OCI-LY7 (cell line): ENCODE measurements at regions not wholly inside any gene's neighbourhood (a gene's known extent, or its start where the extent isn't known, plus 50 kb on each side); places are given as distances from the start of the nearest gene placed in this dataset.

Experiments
- BruUV-seq: library from RNA; stranded (reverse); fragments of 400-500 nt; replicated peaks from 2 replicates; lab custom pipeline; 2021; lab: Mats Ljungman, UMichigan
- CTCF ChIA-PET: fragments of 300-600 bp; sonication (Branson Sonifier 250); formaldehyde crosslinking; loops from one replicate; lab custom pipeline; 2022; ENCODE audit warnings: antibody characterized with exemption; ENCODE audit not compliant: unreplicated experiment; lab: Charles Lee
- POLR2A ChIA-PET: fragments of 300-600 bp; sonication (Branson Sonifier 250); formaldehyde crosslinking; loops from one replicate; lab custom pipeline; 2022; ENCODE audit warnings: antibody characterized with exemption; lab: Charles Lee
- DNase-seq: peaks from one replicate; pipeline ENCODE4 v3.0.0-alpha.2; 2015; ENCODE audit warnings: low spot score
- H2AFZ ChIP-seq: fragments of 200-600 bp; sonication (generic), shearing (Covaris generic); 2 replicates; pipeline ENCODE4 v1.6.1; 2014; ENCODE audit warnings: mild to moderate bottlenecking, antibody characterized with exemption, low read length, moderate library complexity
- H3K27ac ChIP-seq: fragments of 200-600 bp; sonication (generic); 2 replicates; pipeline ENCODE4 v1.5.1; 2014; ENCODE audit warnings: mixed run types, low read depth, mild to moderate bottlenecking, moderate library complexity, low read length, inconsistent platforms; ENCODE audit not compliant: poor library complexity, severe bottlenecking
- H3K36me3 ChIP-seq: fragments of 200-600 bp; sonication (generic); 2 replicates; pipeline ENCODE4 v1.6.1; 2014; ENCODE audit warnings: mild to moderate bottlenecking, antibody characterized with exemption, low read length, moderate library complexity, mixed read lengths; ENCODE audit not compliant: insufficient read depth
- H3K4me1 ChIP-seq: fragments of 200-600 bp; sonication (generic); 2 replicates; pipeline ENCODE4 v1.5.1; 2014; ENCODE audit warnings: mild to moderate bottlenecking, low read length; ENCODE audit not compliant: insufficient read depth, poor library complexity, severe bottlenecking
- H3K4me2 ChIP-seq: fragments of 200-600 bp; sonication (generic); 2 replicates; pipeline ENCODE4 v1.6.1; 2014; ENCODE audit warnings: mild to moderate bottlenecking, low read length
- H3K4me3 ChIP-seq: fragments of 200-600 bp; sonication (generic); 2 replicates; pipeline ENCODE4 v1.5.1; 2014; ENCODE audit warnings: mild to moderate bottlenecking, low read depth, low read length; ENCODE audit not compliant: poor library complexity, severe bottlenecking
- H3K79me2 ChIP-seq: fragments of 200-600 bp; sonication (generic); 2 replicates; pipeline ENCODE4 v1.6.1; 2016; ENCODE audit warnings: low read depth, mild to moderate bottlenecking, low read length, moderate library complexity, mixed read lengths; ENCODE audit not compliant: insufficient read depth
- H3K9me2 ChIP-seq: fragments of 200-600 bp; sonication (generic); 2 replicates; pipeline ENCODE4 v1.6.1; 2016; ENCODE audit warnings: mild to moderate bottlenecking, low read length, mixed read lengths; ENCODE audit not compliant: insufficient read depth
- H3K9me3 ChIP-seq: fragments of 200-600 bp; sonication (generic); 2 replicates; pipeline ENCODE4 v1.6.1; 2014; ENCODE audit warnings: mild to moderate bottlenecking, mixed run types, low read length, mixed read lengths
- H4K20me1 ChIP-seq: fragments of 200-600 bp; sonication (generic); 2 replicates; pipeline ENCODE4 v1.6.1; 2014; ENCODE audit warnings: mild to moderate bottlenecking, antibody characterized with exemption, low read length, moderate library complexity, mixed read lengths; ENCODE audit not compliant: insufficient read depth
- CTCF ChIP-seq: fragments of 200-600 bp; sonication (generic); conservative IDR thresholded peaks from 2 replicates; pipeline ENCODE4 v1.5.1; 2014; ENCODE audit warnings: mild to moderate bottlenecking, antibody characterized with exemption, low read length, moderate library complexity, mixed read lengths
- EZH2phosphoT487 ChIP-seq: fragments of 200-600 bp; sonication (generic); IDR thresholded peaks from 2 replicates; pipeline ENCODE4 v1.6.1; 2018; ENCODE audit warnings: low read depth, borderline replicate concordance, mild to moderate bottlenecking, mixed run types, antibody characterized with exemption, low read length, moderate library complexity, mixed read lengths
- intact Hi-C: fragments of 100-400 bp; cut with micrococcal nuclease; formaldehyde crosslinking; loops from one replicate; pipeline ENCODE4 v1.10.0; 2022; ENCODE audit not compliant: unreplicated experiment

- H3K9me2 ChIP-seq = no peaks in the 10 kb centered on the region
- no peaks in the 10 kb centered on the region for H3K9me3 ChIP-seq
- H4K20me1 ChIP-seq = no peaks in the 10 kb centered on the region
- peaks cover 4% of the 10 kb centered on the region; the same call in 1 of the 2 replicates for H3K36me3 ChIP-seq
- no TSS peak for BruUV-seq
- H3K4me3 ChIP-seq = no peak overlapping the region
- no peaks in the 10 kb centered on the region for H3K4me1 ChIP-seq
- TF ChIP-seq CTCF (no peak), EZH2phosphoT487 (no peak)
- H3K79me2 ChIP-seq = no peaks in the 10 kb centered on the region
- no peak for DNase-seq
- ChIA-PET POLR2A (no interaction called here), CTCF (no interaction called here)
- no peak overlapping the region for H2AFZ ChIP-seq
- intact Hi-C loops = no loop called here
- no peak overlapping the region for H3K27ac ChIP-seq
- H3K4me2 ChIP-seq = no peak overlapping the region
These were observed 110.7 kb downstream of the MIAT start for GRCh38 chr22:26768156-26768515.

DNA sequence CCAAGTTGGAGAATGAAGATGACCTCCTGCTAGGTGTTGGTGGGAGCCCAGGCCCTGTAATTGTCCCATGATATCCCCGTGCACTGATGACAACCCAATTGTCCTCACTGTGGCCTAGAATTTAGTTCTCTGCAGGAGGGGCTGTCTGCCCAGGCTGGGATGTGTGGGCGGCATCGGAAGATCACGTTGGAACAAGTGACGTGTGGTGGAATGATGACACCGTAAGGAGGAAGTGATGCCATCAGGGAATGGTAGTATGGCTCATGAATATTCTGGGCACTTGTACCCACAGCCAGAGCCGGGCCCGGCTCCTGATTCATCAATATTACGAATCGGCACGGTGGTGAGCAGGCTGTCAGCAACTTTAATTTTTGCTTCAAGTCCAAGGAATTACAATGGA is 111.6 kb downstream of the MIAT start:
- Histone ChIP-seq H2AFZ (no peak overlapping the region), H3K27ac (no peak overlapping the region), H4K20me1 (no peaks in the 10 kb centered on the region), H3K4me3 (no peak overlapping the region), H3K4me1 (no peaks in the 10 kb centered on the region), H3K9me3 (no peaks in the 10 kb centered on the region), H3K9me2 (no peaks in the 10 kb centered on the region), H3K36me3 (peaks cover 4% of the 10 kb centered on the region; the same call in 1 of the 2 replicates), H3K4me2 (no peak overlapping the region), H3K79me2 (no peaks in the 10 kb centered on the region)
- no peak for DNase-seq
- POLR2A ChIA-PET = interaction anchor here (1.2 kb wide), 1 partner anchor 10 kb away, joined by 3 read pairs; no protein-coding TSS in a partner anchor
- BruUV-seq = no TSS peak
- intact Hi-C loops = no loop called here
- TF ChIP-seq EZH2phosphoT487 (no peak), CTCF (no peak)
- CTCF ChIA-PET = no interaction called here

- Histone ChIP-seq H3K36me3 (peaks cover 4% of the 10 kb centered on the region; the same call in 1 of the 2 replicates), H3K9me3 (no peaks in the 10 kb centered on the region), H3K4me2 (no peak overlapping the region), H3K4me3 (no peak overlapping the region), H3K4me1 (no peaks in the 10 kb centered on the region), H2AFZ (no peak overlapping the region), H3K9me2 (no peaks in the 10 kb centered on the region), H3K27ac (no peak overlapping the region), H4K20me1 (no peaks in the 10 kb centered on the region), H3K79me2 (no peaks in the 10 kb centered on the region)
- no peak for TF ChIP-seq EZH2phosphoT487
- no peak for TF ChIP-seq CTCF
- no peak for DNase-seq
- CTCF ChIA-PET = no interaction called here
- POLR2A ChIA-PET = interaction anchor here (1.2 kb wide), 1 partner anchor 10 kb away, joined by 3 read pairs; no protein-coding TSS in a partner anchor
- BruUV-seq = no TSS peak
- intact Hi-C loops = no loop called here
These were observed 112.3 kb downstream of the MIAT start for GRCh38 chr22:26769663-26770062.
